Suprapubic skin (tissue), 4 donors: ENCODE measurements at regions not wholly inside any gene's neighbourhood (a gene's known extent, or its start where the extent isn't known, plus 50 kb on each side); places are given as distances from the start of the nearest gene placed in this dataset.

Experiments
- EP300 ChIP-seq: sonication (generic); formaldehyde crosslinking; IDR thresholded peaks from one replicate; pipeline ENCODE4 v1.6.1; 2017; ENCODE audit warnings: antibody characterized with exemption
- POLR2A ChIP-seq, 2 donors: fragments of 450-650 bp; IDR thresholded peaks; one replicate each; pipeline ENCODE4 v1.6.1; 2017; ENCODE audit warnings: antibody characterized with exemption in 2 of 2, mild to moderate bottlenecking in 2 of 2, moderate library complexity in 2 of 2
- POLR2AphosphoS5 ChIP-seq, 3 donors: sonication (generic); formaldehyde crosslinking; IDR thresholded peaks; one replicate each; pipeline ENCODE4 v1.6.1; 2017; ENCODE audit warnings: antibody characterized with exemption in 3 of 3
- TF ChIP-seq, protein P1 (sequence below), 2 donors: fragments of 200-600 bp in 1 of 2; fragments of 450-650 bp in 1 of 2; sonication (generic) in 1 of 2; IDR thresholded peaks; one replicate each; pipeline ENCODE4 v1.5.1; 2016 to 2019; ENCODE audit warnings: antibody characterized with exemption in 2 of 2, mild to moderate bottlenecking in 1 of 2, moderate library complexity in 1 of 2

DNA sequence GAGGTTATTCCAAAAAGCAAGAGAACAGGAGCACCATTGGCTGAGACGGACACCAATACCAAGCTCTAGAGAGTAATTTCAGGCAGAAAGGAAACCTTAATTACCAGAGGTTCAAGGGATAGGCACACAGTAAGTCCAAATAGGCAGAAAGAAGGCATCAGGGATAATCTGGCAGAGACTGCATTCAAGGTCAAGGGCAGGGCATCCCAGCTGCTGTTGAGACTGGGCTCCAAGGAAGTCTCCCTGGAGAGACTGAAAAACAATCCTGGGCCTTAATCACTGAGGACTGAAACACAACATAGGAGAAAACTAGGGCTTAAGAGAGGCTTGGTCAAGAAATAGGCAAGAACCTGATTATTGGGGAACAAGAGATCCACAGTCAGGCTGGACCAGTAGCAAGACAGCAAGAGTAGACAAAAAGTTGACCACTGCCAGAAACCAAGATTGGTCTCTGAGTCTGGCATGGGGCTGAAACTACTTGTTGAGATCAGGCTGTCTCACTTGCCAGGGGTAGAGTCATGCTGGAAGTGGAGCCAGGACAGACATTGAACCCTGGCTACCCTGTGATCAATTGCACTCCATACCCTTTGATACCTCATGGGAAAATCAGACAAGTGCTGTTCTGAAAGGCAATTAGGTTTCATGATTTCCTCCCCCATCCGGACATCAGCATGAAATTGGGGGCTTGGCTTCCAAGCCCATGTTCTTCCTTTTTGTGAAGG lies 193.2 kb upstream of the TNP1 start:
- TF ChIP-seq, protein P1, sequence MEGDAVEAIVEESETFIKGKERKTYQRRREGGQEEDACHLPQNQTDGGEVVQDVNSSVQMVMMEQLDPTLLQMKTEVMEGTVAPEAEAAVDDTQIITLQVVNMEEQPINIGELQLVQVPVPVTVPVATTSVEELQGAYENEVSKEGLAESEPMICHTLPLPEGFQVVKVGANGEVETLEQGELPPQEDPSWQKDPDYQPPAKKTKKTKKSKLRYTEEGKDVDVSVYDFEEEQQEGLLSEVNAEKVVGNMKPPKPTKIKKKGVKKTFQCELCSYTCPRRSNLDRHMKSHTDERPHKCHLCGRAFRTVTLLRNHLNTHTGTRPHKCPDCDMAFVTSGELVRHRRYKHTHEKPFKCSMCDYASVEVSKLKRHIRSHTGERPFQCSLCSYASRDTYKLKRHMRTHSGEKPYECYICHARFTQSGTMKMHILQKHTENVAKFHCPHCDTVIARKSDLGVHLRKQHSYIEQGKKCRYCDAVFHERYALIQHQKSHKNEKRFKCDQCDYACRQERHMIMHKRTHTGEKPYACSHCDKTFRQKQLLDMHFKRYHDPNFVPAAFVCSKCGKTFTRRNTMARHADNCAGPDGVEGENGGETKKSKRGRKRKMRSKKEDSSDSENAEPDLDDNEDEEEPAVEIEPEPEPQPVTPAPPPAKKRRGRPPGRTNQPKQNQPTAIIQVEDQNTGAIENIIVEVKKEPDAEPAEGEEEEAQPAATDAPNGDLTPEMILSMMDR (IDR thresholded peaks at IDR 0.05), result no peak
- TF ChIP-seq POLR2AphosphoS5 (IDR thresholded peaks at IDR 0.05), result no peak
- TF ChIP-seq POLR2A (IDR thresholded peaks at IDR 0.05), result no peak
- TF ChIP-seq EP300, result no peak
